C4-2B (cell line): ENCODE measurements at regions not wholly inside any gene's neighbourhood (a gene's known extent, or its start where the extent isn't known, plus 50 kb on each side); places are given as distances from the start of the nearest gene placed in this dataset.
"Not testable (repeated sequence)": the region's sequence is repeated elsewhere in the genome, so short reads cannot be mapped to it uniquely, and the experiment has no call there.

Experiments used
- H3K27ac ChIP-seq: fragments of 450-650 bp; 2 replicates; pipeline ENCODE4 v1.5.1; 2017
- CTCF ChIP-seq: fragments of 450-650 bp; conservative IDR thresholded peaks from 2 replicates; pipeline ENCODE4 v1.5.1; 2017; ENCODE audit warnings: mild to moderate bottlenecking
- ZFX ChIP-seq: fragments of 450-650 bp; IDR thresholded peaks from 2 replicates; pipeline ENCODE4 v1.6.1; 2017

GRCh38 chr2:176427549-176427948, 158.3 kb downstream of the MTX2 start:
- TF ChIP-seq ZFX, result no peak
- TF ChIP-seq CTCF, result no peak
- H3K27ac ChIP-seq, result no peak overlapping the region

- H3K27ac ChIP-seq, result not testable (repeated sequence)
Measured at GRCh38 chr2:176428944-176429469, 159.8 kb downstream of the MTX2 start.

DNA sequence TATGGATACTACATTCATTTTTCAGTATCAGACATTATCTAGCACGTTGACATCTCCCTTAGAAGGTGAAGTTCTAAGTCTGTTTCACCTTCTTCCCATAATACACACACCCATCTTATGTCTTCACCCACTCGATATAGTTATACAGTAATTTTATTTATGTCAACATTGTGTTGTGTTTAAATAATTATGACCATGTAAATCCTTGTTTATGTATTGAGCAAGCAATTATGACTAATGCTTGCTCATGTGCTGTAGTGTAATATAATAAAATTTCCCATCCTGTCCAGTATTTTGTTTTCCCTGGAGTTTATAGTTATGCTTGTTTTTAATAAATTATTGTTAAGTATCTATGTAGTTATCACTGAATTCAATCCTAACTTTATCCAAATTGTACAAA, 163.2 kb downstream of the MTX2 start:
- TF ChIP-seq CTCF, result no peak
- TF ChIP-seq ZFX, result no peak
- H3K27ac ChIP-seq, result no peak overlapping the region

DNA sequence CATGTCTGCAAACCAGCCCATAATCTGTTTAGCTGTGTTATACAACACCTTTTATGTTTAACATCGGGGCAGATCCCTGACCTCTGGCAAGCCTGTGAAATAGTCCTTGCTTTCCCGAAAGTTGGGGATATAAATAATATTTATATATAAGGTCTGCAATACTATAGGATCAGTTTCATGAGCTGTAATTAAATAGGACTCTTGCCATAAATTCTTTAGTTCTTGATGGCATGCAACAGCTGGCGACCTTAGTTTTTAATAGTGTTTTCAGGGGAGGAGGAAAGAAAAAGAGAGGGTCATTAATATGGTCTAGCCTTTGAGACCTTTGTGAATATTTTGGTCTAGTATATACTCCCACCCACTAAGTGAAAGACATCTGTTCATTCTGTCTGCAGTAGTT, 166.5 kb downstream of the MTX2 start:
- H3K27ac ChIP-seq, result no peak overlapping the region
- no peak for TF ChIP-seq ZFX

- no peak overlapping the region for H3K27ac ChIP-seq
- TF ChIP-seq ZFX (no peak), CTCF (no peak)
Measured at GRCh38 chr2:176443946-176444345, 174.7 kb downstream of the MTX2 start.

GRCh38 chr2:176445956-176446355, 176.7 kb downstream of the MTX2 start:
- H3K27ac ChIP-seq, result no peak overlapping the region
- TF ChIP-seq ZFX, result no peak
- no peak for TF ChIP-seq CTCF

- TF ChIP-seq CTCF (no peak), ZFX (no peak)
- no peak overlapping the region for H3K27ac ChIP-seq
Measured at GRCh38 chr2:176446718-176447414, 177.6 kb downstream of the MTX2 start.

- TF ChIP-seq CTCF (no peak), ZFX (no peak)
- no peak overlapping the region for H3K27ac ChIP-seq
Measured at GRCh38 chr2:176447616-176448015, 178.4 kb downstream of the MTX2 start.
